HL-60 (cell line): ENCODE measurements at regions not wholly inside any gene's neighbourhood (a gene's known extent, or its start where the extent isn't known, plus 50 kb on each side); places are given as distances from the start of the nearest gene placed in this dataset.

Source experiments
- DNase-seq, 2 experiments: peaks; one replicate each; pipeline ENCODE4 v3.0.0-alpha.2; 2010 to 2020; ENCODE audit warnings: low read depth in 1 of 2, low spot score in 1 of 2
- H3K27ac ChIP-seq: fragments of 250-450 bp; sonication (Bioruptor Pico); replicated peaks from 2 replicates; pipeline ENCODE4 v1.5.1; 2020; ENCODE audit warnings: mild to moderate bottlenecking, moderate library complexity
- H3K27me3 ChIP-seq: fragments of 250-450 bp; sonication (Bioruptor Pico); 2 replicates; pipeline ENCODE4 v1.5.1; 2021; ENCODE audit warnings: mild to moderate bottlenecking, moderate library complexity; ENCODE audit not compliant: insufficient read depth, poor library complexity, severe bottlenecking
- H3K4me3 ChIP-seq: replicated peaks from 2 replicates; pipeline ENCODE4 v1.5.1; 2011; ENCODE audit warnings: mild to moderate bottlenecking, control low read depth, low read length; ENCODE audit not compliant: insufficient read depth
- GABPA ChIP-seq: IDR thresholded peaks from 2 replicates; pipeline ENCODE4 v1.6.1; 2012; ENCODE audit warnings: low read depth
- POLR2AphosphoS5 ChIP-seq: IDR thresholded peaks from 2 replicates; pipeline ENCODE4 v1.6.1; 2012; ENCODE audit warnings: low read depth
- SPI1 ChIP-seq: IDR thresholded peaks from 2 replicates; pipeline ENCODE4 v1.6.1; 2012; ENCODE audit warnings: low read depth, mild to moderate bottlenecking, borderline replicate concordance
- TF ChIP-seq, protein P1 (sequence below): IDR thresholded peaks from 2 replicates; pipeline ENCODE4 v1.6.1; 2012; ENCODE audit warnings: low read depth; ENCODE audit not compliant: insufficient replicate concordance
- TF ChIP-seq, protein P2 (sequence below): IDR thresholded peaks from one replicate; pipeline ENCODE4 v1.5.1; 2011; ENCODE audit warnings: low read length, control low read depth, inconsistent platforms; ENCODE audit not compliant: insufficient read depth

DNA sequence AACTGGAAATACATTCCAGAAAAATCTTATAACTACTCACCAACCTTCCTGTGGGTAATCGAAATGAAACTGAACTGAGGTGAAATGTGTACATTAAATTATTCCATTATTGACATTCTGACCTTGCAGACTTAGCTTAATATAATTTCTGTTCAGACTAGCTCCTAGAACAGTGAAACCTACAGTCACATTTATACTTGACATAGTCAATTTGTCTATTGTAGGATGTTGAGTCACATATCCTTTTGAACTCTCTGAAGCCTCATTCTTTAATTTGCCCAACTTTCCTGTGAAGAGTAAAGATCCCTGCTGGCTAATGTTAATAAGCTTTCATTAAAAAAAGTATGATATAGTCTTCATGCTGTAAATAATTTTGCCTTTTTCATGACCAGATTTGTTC lies 92.0 kb upstream of the SCEL start:
- DNase-seq = no peak
- TF ChIP-seq SPI1 (no peak), POLR2AphosphoS5 (no peak), GABPA (no peak)
- TF ChIP-seq, protein P1, sequence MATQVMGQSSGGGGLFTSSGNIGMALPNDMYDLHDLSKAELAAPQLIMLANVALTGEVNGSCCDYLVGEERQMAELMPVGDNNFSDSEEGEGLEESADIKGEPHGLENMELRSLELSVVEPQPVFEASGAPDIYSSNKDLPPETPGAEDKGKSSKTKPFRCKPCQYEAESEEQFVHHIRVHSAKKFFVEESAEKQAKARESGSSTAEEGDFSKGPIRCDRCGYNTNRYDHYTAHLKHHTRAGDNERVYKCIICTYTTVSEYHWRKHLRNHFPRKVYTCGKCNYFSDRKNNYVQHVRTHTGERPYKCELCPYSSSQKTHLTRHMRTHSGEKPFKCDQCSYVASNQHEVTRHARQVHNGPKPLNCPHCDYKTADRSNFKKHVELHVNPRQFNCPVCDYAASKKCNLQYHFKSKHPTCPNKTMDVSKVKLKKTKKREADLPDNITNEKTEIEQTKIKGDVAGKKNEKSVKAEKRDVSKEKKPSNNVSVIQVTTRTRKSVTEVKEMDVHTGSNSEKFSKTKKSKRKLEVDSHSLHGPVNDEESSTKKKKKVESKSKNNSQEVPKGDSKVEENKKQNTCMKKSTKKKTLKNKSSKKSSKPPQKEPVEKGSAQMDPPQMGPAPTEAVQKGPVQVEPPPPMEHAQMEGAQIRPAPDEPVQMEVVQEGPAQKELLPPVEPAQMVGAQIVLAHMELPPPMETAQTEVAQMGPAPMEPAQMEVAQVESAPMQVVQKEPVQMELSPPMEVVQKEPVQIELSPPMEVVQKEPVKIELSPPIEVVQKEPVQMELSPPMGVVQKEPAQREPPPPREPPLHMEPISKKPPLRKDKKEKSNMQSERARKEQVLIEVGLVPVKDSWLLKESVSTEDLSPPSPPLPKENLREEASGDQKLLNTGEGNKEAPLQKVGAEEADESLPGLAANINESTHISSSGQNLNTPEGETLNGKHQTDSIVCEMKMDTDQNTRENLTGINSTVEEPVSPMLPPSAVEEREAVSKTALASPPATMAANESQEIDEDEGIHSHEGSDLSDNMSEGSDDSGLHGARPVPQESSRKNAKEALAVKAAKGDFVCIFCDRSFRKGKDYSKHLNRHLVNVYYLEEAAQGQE = no peak
- TF ChIP-seq, protein P2, sequence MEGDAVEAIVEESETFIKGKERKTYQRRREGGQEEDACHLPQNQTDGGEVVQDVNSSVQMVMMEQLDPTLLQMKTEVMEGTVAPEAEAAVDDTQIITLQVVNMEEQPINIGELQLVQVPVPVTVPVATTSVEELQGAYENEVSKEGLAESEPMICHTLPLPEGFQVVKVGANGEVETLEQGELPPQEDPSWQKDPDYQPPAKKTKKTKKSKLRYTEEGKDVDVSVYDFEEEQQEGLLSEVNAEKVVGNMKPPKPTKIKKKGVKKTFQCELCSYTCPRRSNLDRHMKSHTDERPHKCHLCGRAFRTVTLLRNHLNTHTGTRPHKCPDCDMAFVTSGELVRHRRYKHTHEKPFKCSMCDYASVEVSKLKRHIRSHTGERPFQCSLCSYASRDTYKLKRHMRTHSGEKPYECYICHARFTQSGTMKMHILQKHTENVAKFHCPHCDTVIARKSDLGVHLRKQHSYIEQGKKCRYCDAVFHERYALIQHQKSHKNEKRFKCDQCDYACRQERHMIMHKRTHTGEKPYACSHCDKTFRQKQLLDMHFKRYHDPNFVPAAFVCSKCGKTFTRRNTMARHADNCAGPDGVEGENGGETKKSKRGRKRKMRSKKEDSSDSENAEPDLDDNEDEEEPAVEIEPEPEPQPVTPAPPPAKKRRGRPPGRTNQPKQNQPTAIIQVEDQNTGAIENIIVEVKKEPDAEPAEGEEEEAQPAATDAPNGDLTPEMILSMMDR = no peak
- no peak overlapping the region for H3K4me3 ChIP-seq
- no peaks in the 10 kb centered on the region for H3K27me3 ChIP-seq
- no peak overlapping the region for H3K27ac ChIP-seq

DNA sequence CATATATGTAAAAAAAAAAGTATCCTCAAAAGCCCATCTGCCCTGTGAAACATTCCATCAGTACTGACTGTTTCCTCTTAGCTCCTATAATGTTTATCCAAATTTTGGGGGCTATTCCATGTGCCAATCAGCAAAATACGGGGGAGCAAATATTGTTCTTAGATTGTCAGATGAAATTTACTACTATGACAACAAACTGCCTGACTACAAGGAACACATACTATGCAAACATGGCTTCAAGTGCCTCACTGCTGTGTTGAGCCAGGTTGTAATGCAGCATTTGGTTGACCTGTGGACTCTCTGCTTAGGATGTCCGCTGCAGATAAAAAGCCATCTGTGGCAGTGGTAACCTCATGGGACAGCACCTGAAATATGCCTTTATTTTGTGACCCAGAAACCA lies 98.2 kb upstream of the SCEL start:
- no peak overlapping the region for H3K27ac ChIP-seq
- TF ChIP-seq POLR2AphosphoS5 = no peak
- TF ChIP-seq, protein P2 = no peak
- no peak for TF ChIP-seq SPI1
- TF ChIP-seq, protein P1 = no peak
- TF ChIP-seq GABPA = no peak
- no peak overlapping the region for H3K4me3 ChIP-seq
- no peaks in the 10 kb centered on the region for H3K27me3 ChIP-seq
- DNase-seq = no peak

DNA sequence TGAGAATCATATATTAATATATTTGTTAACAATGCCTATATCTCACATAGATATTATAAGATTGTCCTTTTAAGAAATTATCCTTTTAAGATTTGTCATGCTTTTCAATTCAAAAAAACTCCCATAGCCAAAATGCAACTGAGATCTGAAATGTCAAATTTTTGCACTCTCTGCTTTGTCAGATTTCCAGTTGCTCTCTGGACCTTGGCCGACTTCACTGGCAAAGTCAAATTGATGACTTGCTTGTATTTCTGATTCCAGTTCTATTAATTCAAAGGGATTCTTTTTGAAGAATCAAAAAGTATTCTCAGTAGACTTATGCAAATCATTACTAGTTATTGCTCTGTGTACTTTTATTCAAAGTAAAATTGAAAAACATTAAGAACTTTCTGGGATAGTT lies 101.2 kb upstream of the SCEL start:
- DNase-seq = no peak
- H3K4me3 ChIP-seq = no peak overlapping the region
- no peak overlapping the region for H3K27ac ChIP-seq
- TF ChIP-seq SPI1 (no peak), GABPA (no peak), POLR2AphosphoS5 (no peak)
- TF ChIP-seq, protein P2 = no peak
- TF ChIP-seq, protein P1 = no peak
- H3K27me3 ChIP-seq = no peaks in the 10 kb centered on the region
